Body of pancreas (tissue), 4 donors: ENCODE measurements at regions not wholly inside any gene's neighbourhood (a gene's known extent, or its start where the extent isn't known, plus 50 kb on each side); places are given as distances from the start of the nearest gene placed in this dataset.

Experiments
- POLR2A ChIP-seq, 3 donors: fragments of 450-650 bp; IDR thresholded peaks; one replicate each; pipeline ENCODE4 v1.6.1; 2016; ENCODE audit warnings: antibody characterized with exemption in 3 of 3, mild to moderate bottlenecking in 2 of 3
- TF ChIP-seq, protein P1 (sequence below), 7 experiments: fragments of 450-650 bp in 4 of 7; fragments of 200-600 bp in 3 of 7; sonication (generic) in 3 of 7; IDR thresholded peaks; one replicate each; pipeline ENCODE4 v1.5.1; 2016 to 2019; ENCODE audit warnings: antibody characterized with exemption in 7 of 7

DNA sequence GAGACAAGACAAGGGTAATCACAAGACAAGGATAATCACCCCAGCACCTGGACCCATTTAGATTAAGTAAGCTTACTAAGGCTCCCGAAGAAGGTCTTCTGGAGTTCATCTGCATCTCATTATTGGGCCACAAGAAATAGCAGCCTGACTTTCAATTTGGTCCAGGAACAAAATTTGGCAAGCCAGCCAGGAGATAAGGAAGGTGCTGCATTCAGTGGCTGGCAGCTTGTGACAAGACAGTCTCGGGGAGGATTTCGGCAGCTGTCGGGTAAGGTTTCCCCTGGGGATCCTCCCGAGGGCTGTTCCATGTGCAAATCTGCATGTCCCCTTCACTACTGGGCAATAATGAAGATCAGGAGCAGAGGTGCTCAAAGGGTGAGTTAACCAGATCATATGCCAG, 195.2 kb downstream of the FCRL5 start:
- no peak for TF ChIP-seq POLR2A (IDR thresholded peaks at IDR 0.05)
- TF ChIP-seq, protein P1, sequence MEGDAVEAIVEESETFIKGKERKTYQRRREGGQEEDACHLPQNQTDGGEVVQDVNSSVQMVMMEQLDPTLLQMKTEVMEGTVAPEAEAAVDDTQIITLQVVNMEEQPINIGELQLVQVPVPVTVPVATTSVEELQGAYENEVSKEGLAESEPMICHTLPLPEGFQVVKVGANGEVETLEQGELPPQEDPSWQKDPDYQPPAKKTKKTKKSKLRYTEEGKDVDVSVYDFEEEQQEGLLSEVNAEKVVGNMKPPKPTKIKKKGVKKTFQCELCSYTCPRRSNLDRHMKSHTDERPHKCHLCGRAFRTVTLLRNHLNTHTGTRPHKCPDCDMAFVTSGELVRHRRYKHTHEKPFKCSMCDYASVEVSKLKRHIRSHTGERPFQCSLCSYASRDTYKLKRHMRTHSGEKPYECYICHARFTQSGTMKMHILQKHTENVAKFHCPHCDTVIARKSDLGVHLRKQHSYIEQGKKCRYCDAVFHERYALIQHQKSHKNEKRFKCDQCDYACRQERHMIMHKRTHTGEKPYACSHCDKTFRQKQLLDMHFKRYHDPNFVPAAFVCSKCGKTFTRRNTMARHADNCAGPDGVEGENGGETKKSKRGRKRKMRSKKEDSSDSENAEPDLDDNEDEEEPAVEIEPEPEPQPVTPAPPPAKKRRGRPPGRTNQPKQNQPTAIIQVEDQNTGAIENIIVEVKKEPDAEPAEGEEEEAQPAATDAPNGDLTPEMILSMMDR (IDR thresholded peaks at IDR 0.05), result no peak
